HG03439 (cell line): ENCODE measurements at regions not wholly inside any gene's neighbourhood (a gene's known extent, or its start where the extent isn't known, plus 50 kb on each side); places are given as distances from the start of the nearest gene placed in this dataset.
"Not testable (repeated sequence)": the region's sequence is repeated elsewhere in the genome, so short reads cannot be mapped to it uniquely, and the experiment has no call there.

ENCODE experiments used
- ATAC-seq: cut with Tn5 transposase; IDR thresholded peaks from one replicate; pipeline ENCODE4 v1.9.1; 2021; ENCODE audit warnings: mild to moderate bottlenecking, moderate library complexity; ENCODE audit not compliant: unreplicated experiment

- ATAC-seq, result no peak
These were observed 1136.3 kb downstream of the UQCRFS1 start for GRCh38 chr19:28076628-28077027.

GRCh38 chr19:28075229-28075628 lies 1137.7 kb downstream of the UQCRFS1 start:
- ATAC-seq, result no peak

- ATAC-seq, result no peak
These were observed 1138.2 kb downstream of the UQCRFS1 start for GRCh38 chr19:28074773-28075172.

DNA sequence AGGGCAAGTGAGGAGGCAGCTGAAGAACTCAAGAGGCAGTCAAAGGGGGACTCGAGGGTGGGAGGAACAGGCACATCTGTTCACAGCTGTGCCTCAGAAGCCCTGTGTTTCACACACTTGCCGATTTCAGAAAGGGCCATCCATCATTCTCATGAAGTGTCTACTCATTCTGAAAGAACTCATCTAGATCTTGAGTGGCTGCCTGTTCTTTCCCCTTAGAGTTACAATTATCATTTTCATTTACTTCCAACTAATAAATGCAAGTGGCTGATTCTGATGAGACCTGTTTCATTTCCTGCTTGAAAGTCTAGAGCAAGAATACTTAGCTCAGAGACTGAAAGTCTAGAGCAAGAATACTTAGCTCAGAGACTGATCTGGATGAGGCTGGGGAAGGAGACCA lies 1145.1 kb downstream of the UQCRFS1 start:
- ATAC-seq, result no peak

GRCh38 chr19:28066988-28067387 lies 1146.0 kb downstream of the UQCRFS1 start:
- ATAC-seq, result no peak

GRCh38 chr19:28066161-28066560 lies 1146.8 kb downstream of the UQCRFS1 start:
- no peak for ATAC-seq

GRCh38 chr19:28065026-28065425 lies 1147.9 kb downstream of the UQCRFS1 start:
- no peak for ATAC-seq

- no peak for ATAC-seq
These were observed 1149.2 kb downstream of the UQCRFS1 start for GRCh38 chr19:28063702-28064101.

GRCh38 chr19:28061111-28061510 lies 1151.8 kb downstream of the UQCRFS1 start:
- no peak for ATAC-seq

DNA sequence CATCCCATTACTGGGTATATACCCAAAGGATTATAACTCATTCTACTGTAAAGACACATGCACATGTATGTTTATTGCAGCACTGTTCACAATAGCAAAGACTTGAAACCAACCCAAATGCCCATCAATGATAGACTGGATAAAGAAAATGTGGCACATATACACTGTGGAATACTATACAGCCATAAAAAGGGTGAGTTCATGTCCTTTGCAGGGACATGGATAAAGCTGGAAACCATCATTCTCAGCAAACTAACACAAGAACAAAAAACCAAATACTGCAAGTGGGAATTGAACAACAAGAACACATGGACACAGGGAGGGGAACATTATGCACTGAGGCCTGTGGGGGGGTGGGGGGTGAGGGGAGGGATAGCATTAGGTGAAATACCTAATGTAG lies 1155.9 kb downstream of the UQCRFS1 start:
- ATAC-seq, result not testable (repeated sequence)

DNA sequence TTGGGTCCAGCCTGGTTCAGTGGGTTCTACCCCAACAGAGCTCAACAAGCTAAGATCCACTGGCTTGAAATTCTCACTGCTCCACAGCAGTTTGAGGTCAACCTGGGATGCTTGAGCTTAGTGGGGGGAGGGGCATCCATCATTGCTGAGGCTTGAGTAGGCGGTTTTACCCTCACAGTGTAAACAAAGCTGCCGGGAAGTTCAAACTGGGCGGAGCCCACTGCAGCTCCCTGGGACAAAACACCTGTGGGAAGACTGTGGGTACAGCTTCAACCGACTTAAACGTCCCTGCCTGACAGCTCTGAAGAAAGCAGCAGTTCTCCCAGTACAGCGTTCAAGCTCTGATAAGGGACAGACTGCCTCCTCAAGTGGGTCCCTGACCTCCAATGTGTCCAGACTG lies 1161.9 kb downstream of the UQCRFS1 start:
- no peak for ATAC-seq

- ATAC-seq, result no peak
These were observed 1163.1 kb downstream of the UQCRFS1 start for GRCh38 chr19:28049875-28050274.

DNA sequence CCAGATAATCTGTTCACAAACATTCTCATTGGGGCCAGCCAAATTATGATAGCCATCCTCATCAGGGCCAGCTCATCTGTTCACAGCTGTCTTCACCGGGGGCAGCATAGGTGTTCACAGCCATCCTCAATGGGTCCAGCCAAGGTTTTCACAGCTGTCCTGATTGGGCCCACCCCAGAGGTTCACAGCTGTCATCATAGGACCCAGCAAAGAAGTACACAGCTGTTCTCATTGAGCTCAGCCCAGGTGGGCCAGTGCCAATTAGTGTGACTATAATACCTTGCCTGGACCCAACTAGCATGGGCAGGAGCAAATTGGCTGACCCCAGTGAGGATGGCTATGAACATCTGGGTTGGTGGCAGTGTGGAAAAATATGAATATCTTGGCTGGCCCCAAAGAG lies 1166.0 kb downstream of the UQCRFS1 start:
- ATAC-seq, result no peak

GRCh38 chr19:28045621-28046020 lies 1167.3 kb downstream of the UQCRFS1 start:
- ATAC-seq, result no peak

- ATAC-seq, result no peak
These were observed 1168.5 kb downstream of the UQCRFS1 start for GRCh38 chr19:28044477-28044876.

GRCh38 chr19:28042516-28042915 lies 1170.4 kb downstream of the UQCRFS1 start:
- ATAC-seq, result no peak

GRCh38 chr19:28039677-28040381 lies 1173.1 kb downstream of the UQCRFS1 start:
- ATAC-seq, result no peak

GRCh38 chr19:28037186-28037585 lies 1175.8 kb downstream of the UQCRFS1 start:
- ATAC-seq, result no peak

DNA sequence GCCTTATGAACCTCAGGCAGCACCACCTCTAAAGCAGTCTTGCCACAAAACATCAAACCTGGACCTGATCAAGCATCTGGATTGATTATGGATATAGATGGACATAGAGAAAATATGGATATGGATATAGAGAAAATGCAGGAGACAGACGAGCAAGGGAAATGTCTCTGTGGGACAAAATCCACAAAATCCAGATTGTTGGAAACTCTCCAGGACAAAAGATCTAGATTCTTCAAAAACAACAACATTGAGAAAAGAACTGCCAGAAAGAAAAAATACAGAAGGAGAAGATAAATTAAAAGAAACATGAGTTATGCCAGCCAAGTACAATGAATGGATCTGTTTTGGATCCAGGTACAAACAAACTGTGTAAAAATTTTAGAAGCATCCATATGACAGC lies 1176.5 kb downstream of the UQCRFS1 start:
- no peak for ATAC-seq

DNA sequence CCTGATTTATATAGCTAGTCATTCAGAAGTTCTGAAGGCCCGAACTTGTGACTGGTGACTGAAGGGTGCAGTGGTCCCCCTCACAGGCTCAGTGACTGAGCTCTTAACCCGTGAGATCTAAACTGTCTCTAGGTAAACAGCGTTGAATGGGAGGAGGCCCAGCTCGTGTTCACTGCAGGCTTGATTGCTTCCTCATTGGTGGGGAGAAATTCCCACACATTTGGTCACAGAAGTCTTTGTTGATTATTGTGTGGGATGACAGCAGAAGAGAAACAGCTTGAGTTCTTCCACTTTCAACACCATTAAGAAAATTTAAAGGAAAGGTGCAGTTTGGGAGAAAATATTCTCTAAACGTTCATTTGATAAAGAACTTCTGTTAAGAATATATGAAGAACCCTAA lies 1178.0 kb downstream of the UQCRFS1 start:
- ATAC-seq, result no peak

DNA sequence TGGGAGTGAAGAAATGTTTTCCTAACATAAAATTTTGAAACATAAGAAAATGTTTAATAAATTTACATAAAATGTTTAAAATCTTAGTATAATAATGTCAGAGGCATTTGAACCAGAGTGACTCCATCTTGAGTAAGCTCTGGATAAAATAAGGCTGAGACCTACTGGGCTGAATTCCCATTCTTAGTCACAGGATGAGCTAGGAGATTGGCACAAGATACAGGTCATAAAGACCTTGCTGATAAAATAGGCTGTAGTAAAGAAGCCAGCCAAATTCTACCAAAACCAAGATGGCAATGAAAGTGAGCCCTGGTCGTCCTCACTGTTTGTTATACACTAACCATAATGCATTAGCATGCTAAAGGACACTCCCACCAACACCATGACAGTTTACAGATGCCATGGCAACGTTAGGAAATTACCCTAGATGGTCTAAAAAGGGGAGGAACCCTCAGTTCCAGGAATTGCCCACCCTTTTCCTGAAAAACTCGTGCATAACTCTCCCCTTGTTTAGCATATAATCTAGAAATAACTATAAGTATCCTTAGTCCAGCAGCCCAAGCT lies 1184.0 kb downstream of the UQCRFS1 start:
- ATAC-seq, result no peak

GRCh38 chr19:28027116-28027515 lies 1185.8 kb downstream of the UQCRFS1 start:
- no peak for ATAC-seq

DNA sequence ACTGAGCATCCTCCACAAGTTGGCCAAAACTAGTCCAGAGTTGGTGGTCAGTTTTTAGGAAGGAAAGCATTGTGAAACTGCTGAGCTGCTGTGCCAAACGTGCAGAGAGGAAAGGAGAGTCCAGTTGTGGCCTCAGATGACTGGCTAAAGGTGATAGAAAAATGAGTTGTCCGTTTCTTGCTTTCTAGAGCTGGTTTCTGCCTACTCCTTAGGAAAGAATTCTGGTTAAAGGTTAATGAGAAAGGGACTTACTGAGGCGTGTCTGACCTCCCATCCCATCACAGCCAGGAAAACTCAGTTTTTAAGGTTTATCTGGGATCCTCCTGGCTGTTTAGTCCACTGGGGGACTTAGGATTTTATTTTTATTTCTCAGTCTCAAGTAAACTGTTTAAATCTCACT lies 1186.3 kb downstream of the UQCRFS1 start:
- no peak for ATAC-seq
